Endothelial cell of umbilical vein (primary cell): ENCODE measurements at regions not wholly inside any gene's neighbourhood (a gene's known extent, or its start where the extent isn't known, plus 50 kb on each side); places are given as distances from the start of the nearest gene placed in this dataset.

Source experiments
- BruUV-seq: library from RNA; stranded (reverse); fragments of 400-500 nt; replicated peaks from 2 replicates; lab custom pipeline; 2021; lab: Mats Ljungman, UMichigan
- CTCF ChIA-PET: fragments of 300-600, 350-600 bp; sonication (Branson Sonifier 250); formaldehyde crosslinking; loops from one replicate; lab custom pipeline; 2021; ENCODE audit warnings: antibody characterized with exemption, inconsistent platforms; lab: Charles Lee
- POLR2A ChIA-PET: fragments of 300-600, 350-600 bp; sonication (Branson Sonifier 250); formaldehyde crosslinking; loops from one replicate; lab custom pipeline; 2021; ENCODE audit warnings: antibody characterized with exemption, inconsistent platforms; lab: Charles Lee
- DNase-seq: peaks from one replicate; pipeline ENCODE4 v3.0.0-alpha.2; 2011; ENCODE audit warnings: low read depth, low spot score
- FAIRE-seq: peaks from 2 replicates; lab custom pipeline; 2011; peaks lifted over from hg19 to GRCh38; lab: Jason Lieb, UNC
- H2AFZ ChIP-seq: 2 replicates; pipeline ENCODE4 v1.6.0; 2012; ENCODE audit warnings: low read depth, low read length, control low read depth, inconsistent platforms
- H3K27ac ChIP-seq: 2 replicates; pipeline ENCODE4 v1.5.1; 2011; ENCODE audit warnings: low read depth, mild to moderate bottlenecking, control low read depth, low read length, moderate library complexity; ENCODE audit not compliant: insufficient read depth
- H3K27me3 ChIP-seq, 2 experiments: 2 replicates each; pipeline versions ENCODE4 v1.6.0 to v1.6.1; 2011; ENCODE audit warnings: low read length in 2 of 2, mixed read lengths in 1 of 2; ENCODE audit not compliant: control insufficient read depth in 2 of 2, insufficient read depth in 2 of 2
- H3K36me3 ChIP-seq, 2 experiments: 2 replicates in 1 of 2; 3 replicates in 1 of 2; pipeline ENCODE4 v1.5.1; 2011; ENCODE audit warnings: low read length in 2 of 2, mild to moderate bottlenecking in 1 of 2, moderate library complexity in 1 of 2; ENCODE audit not compliant: control insufficient read depth in 2 of 2, insufficient read depth in 2 of 2; ENCODE audit errors: extremely low read depth in 1 of 2
- H3K4me1 ChIP-seq: 3 replicates; pipeline ENCODE4 v1.5.1; 2011; ENCODE audit warnings: mild to moderate bottlenecking, low read length; ENCODE audit not compliant: control insufficient read depth, insufficient read depth; ENCODE audit errors: extremely low read depth
- H3K4me2 ChIP-seq: 2 replicates; pipeline ENCODE4 v1.6.1; 2011; ENCODE audit warnings: low read length, control low read depth, mixed read lengths; ENCODE audit not compliant: insufficient read depth
- H3K4me3 ChIP-seq, 3 experiments: fragments of 200-600 bp in 1 of 3; sonication (generic), shearing (Covaris generic) in 1 of 3; replicated peaks in 1 of 3; 2 replicates each; pipeline ENCODE4 v1.5.1; 2011 to 2016; ENCODE audit warnings: control low read depth in 3 of 3, low read length in 3 of 3, mild to moderate bottlenecking in 2 of 3, inconsistent platforms in 1 of 3, low read depth in 1 of 3, moderate library complexity in 1 of 3; ENCODE audit not compliant: insufficient read depth in 1 of 3
- H3K79me2 ChIP-seq: 2 replicates; pipeline ENCODE4 v1.6.0; 2012; ENCODE audit warnings: low read length, inconsistent platforms; ENCODE audit not compliant: control insufficient read depth, insufficient read depth
- H3K9ac ChIP-seq: replicated peaks from 2 replicates; pipeline ENCODE3; 2011; ENCODE audit warnings: low read length, control low read depth; ENCODE audit not compliant: insufficient read depth; ENCODE audit errors: extremely low read depth
- H3K9me1 ChIP-seq: replicated peaks from 3 replicates; pipeline ENCODE4 v1.6.0; 2011; ENCODE audit warnings: mild to moderate bottlenecking, low read length; ENCODE audit not compliant: control insufficient read depth, insufficient read depth; ENCODE audit errors: extremely low read depth
- H3K9me3 ChIP-seq: replicated peaks from 2 replicates; pipeline ENCODE4 v1.5.1; 2012; ENCODE audit warnings: low read length, inconsistent platforms; ENCODE audit not compliant: control insufficient read depth, insufficient read depth
- H4K20me1 ChIP-seq: replicated peaks from 2 replicates; pipeline ENCODE3; 2011; ENCODE audit warnings: mild to moderate bottlenecking, low read length; ENCODE audit not compliant: control insufficient read depth, insufficient read depth; ENCODE audit errors: extremely low read depth
- EZH2 ChIP-seq: IDR thresholded peaks from 2 replicates; pipeline ENCODE4 v1.6.1; 2012; ENCODE audit warnings: borderline replicate concordance, low read depth, mild to moderate bottlenecking, moderate library complexity, low read length, inconsistent platforms; ENCODE audit not compliant: severe bottlenecking
- FOS ChIP-seq: IDR thresholded peaks from 2 replicates; pipeline ENCODE4 v1.6.1; 2011; ENCODE audit warnings: mild to moderate bottlenecking, low read length, moderate library complexity, borderline replicate concordance; ENCODE audit not compliant: insufficient read depth
- GATA2 ChIP-seq: IDR thresholded peaks from 2 replicates; pipeline ENCODE4 v1.7.0; 2011; ENCODE audit warnings: low read depth, mild to moderate bottlenecking, moderate library complexity, mixed read lengths, low read length; ENCODE audit not compliant: insufficient read length, insufficient read depth
- JUN ChIP-seq: IDR thresholded peaks from 2 replicates; pipeline ENCODE4 v1.6.1; 2011; ENCODE audit warnings: borderline replicate concordance, low read depth; ENCODE audit not compliant: insufficient read length, insufficient read depth
- MYC ChIP-seq: IDR thresholded peaks from one replicate; pipeline ENCODE4 v1.6.1; 2011; ENCODE audit warnings: mild to moderate bottlenecking, low read depth, low read length
- POLR2A ChIP-seq: IDR thresholded peaks from 2 replicates; pipeline ENCODE4 v1.6.1; 2012; ENCODE audit warnings: low read depth, mild to moderate bottlenecking, control low read depth, low read length
- POLR2AphosphoS5 ChIP-seq: IDR thresholded peaks from 2 replicates; pipeline ENCODE4 v1.6.1; 2012; ENCODE audit warnings: low read depth, mild to moderate bottlenecking, control low read depth, low read length, moderate library complexity; ENCODE audit not compliant: insufficient read depth
- dilution Hi-C: fragments of 300-500 bp; cut with MboI; formaldehyde crosslinking; loops from one replicate; pipeline ENCODE4 v1.15.0; 2019; ENCODE audit warnings: low sequenced_read_pairs; ENCODE audit not compliant: extremely low pct_ligation_motif_present
- intact Hi-C: fragments of 100-400 bp; cut with micrococcal nuclease; formaldehyde crosslinking; loops from one replicate; pipeline ENCODE4 v1.10.0; 2022
- TF ChIP-seq, protein P1 (sequence below), 2 donors: IDR thresholded peaks; 1 replicate in 1 of 2; 2 replicates in 1 of 2; pipeline ENCODE4 v1.5.1; 2011; ENCODE audit warnings: low read length in 2 of 2, mild to moderate bottlenecking in 2 of 2, moderate library complexity in 2 of 2, control low read depth in 1 of 2, inconsistent platforms in 1 of 2, low read depth in 1 of 2; ENCODE audit not compliant: insufficient read depth in 1 of 2; ENCODE audit errors: extremely low read depth in 1 of 2
- TF ChIP-seq, protein P2 (sequence below): IDR thresholded peaks from 2 replicates; pipeline ENCODE4 v1.6.1; 2011; ENCODE audit not compliant: insufficient read depth, insufficient read length

DNA sequence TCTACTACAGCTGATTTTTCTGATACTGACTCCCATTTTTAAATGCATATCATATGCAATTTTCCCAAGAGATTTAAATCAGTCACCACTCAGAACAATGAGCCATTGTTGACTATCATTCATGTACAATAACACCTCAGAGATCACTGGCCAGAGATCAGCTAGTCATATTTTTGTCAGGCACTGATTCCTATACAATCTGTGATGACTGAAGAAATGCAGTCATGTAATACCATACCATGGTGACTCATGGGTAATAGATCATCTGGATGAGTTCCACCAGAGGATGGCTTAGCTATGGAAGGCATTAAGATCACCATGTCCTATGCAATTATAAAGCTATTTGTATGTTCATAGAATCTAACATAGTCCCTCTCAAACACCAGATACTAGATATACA is 285.7 kb upstream of the DCC start:
- TF ChIP-seq POLR2AphosphoS5 (no peak), EZH2 (no peak), FOS (no peak)
- ChIA-PET CTCF (no interaction called here), POLR2A (no interaction called here)
- FAIRE-seq (no peak), DNase-seq (no peak)
- Histone ChIP-seq H3K27ac (no peak overlapping the region), H3K4me3 (no peak overlapping the region), H3K36me3 (no peaks in the 10 kb centered on the region), H4K20me1 (no peaks in the 10 kb centered on the region), H3K79me2 (no peaks in the 10 kb centered on the region), H3K9ac (no peak overlapping the region), H3K27me3 (no peaks in the 10 kb centered on the region), H3K4me2 (no peak overlapping the region), H3K9me3 (peaks cover 4% of the 10 kb centered on the region), H3K9me1 (no peaks in the 10 kb centered on the region), H3K4me1 (no peaks in the 10 kb centered on the region), H2AFZ (no peak overlapping the region)
- intact Hi-C loops: no loop called here
- BruUV-seq: no TSS peak
- dilution Hi-C loops: no loop called here

DNA sequence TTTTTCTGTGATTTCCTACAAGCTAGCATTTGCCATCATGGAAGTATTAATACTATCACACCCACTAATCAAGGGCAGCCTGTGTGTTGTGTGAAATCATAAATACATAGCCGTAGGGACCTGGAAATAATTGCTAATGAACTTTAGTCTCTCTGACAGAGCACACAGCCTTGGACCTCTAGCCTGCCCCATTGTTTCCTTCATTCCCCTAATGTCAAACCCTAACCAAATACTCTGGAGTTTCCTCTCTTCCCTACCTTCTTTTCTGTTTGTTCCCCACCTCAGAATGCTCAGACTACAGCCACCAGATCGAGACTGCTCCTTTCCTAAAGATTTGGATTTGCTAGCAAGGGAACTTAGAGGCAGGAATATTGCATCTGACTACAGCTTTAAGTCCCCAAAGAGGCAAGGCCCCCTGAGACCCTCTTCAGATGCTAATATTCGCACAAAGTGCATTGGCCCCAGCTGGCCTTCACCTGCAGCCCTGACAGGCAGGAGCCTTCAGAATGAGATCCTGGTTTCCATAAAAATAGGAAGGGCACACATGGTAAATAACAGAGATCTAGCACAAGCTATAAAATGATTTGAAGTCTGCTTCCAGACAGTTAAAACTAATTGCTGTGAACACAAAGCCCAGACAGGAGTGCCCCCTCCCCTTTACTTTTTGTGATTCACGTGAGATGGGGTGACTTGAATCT is 279.2 kb upstream of the DCC start:
- intact Hi-C loops: no loop called here
- ChIA-PET POLR2A (no interaction called here), CTCF (no interaction called here)
- Histone ChIP-seq H3K4me3 (no peak overlapping the region), H3K9me3 (peaks cover 3% of the 10 kb centered on the region), H4K20me1 (no peaks in the 10 kb centered on the region), H3K27me3 (no peaks in the 10 kb centered on the region), H3K79me2 (no peaks in the 10 kb centered on the region), H3K27ac (no peak overlapping the region), H3K36me3 (no peaks in the 10 kb centered on the region), H3K9me1 (no peaks in the 10 kb centered on the region), H3K4me1 (no peaks in the 10 kb centered on the region), H2AFZ (no peak overlapping the region), H3K9ac (no peak overlapping the region), H3K4me2 (no peak overlapping the region)
- DNase-seq (no peak), FAIRE-seq (no peak)
- dilution Hi-C loops: no loop called here
- TF ChIP-seq POLR2A (no peak), JUN (no peak), FOS (no peak), POLR2AphosphoS5 (no peak), MYC (no peak), GATA2 (no peak), EZH2 (no peak)
- TF ChIP-seq, protein P1, sequence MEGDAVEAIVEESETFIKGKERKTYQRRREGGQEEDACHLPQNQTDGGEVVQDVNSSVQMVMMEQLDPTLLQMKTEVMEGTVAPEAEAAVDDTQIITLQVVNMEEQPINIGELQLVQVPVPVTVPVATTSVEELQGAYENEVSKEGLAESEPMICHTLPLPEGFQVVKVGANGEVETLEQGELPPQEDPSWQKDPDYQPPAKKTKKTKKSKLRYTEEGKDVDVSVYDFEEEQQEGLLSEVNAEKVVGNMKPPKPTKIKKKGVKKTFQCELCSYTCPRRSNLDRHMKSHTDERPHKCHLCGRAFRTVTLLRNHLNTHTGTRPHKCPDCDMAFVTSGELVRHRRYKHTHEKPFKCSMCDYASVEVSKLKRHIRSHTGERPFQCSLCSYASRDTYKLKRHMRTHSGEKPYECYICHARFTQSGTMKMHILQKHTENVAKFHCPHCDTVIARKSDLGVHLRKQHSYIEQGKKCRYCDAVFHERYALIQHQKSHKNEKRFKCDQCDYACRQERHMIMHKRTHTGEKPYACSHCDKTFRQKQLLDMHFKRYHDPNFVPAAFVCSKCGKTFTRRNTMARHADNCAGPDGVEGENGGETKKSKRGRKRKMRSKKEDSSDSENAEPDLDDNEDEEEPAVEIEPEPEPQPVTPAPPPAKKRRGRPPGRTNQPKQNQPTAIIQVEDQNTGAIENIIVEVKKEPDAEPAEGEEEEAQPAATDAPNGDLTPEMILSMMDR (IDR thresholded peaks at IDR 0.05; ENCODE audit: extremely low read depth in 1 of 2, insufficient read depth in 1 of 2, low read depth in 1 of 2, low read length in 2 of 2): no peak
- TF ChIP-seq, protein P2, sequence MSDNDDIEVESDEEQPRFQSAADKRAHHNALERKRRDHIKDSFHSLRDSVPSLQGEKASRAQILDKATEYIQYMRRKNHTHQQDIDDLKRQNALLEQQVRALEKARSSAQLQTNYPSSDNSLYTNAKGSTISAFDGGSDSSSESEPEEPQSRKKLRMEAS: no peak
- no TSS peak for BruUV-seq
